ENCODE measurements at regions not wholly inside any gene's neighbourhood (a gene's known extent, or its start where the extent isn't known, plus 50 kb on each side); places are given as distances from the start of the nearest gene placed in this dataset.
"Not testable (repeated sequence)": the region's sequence is repeated elsewhere in the genome, so short reads cannot be mapped to it uniquely, and the experiment has no call there.

DNA sequence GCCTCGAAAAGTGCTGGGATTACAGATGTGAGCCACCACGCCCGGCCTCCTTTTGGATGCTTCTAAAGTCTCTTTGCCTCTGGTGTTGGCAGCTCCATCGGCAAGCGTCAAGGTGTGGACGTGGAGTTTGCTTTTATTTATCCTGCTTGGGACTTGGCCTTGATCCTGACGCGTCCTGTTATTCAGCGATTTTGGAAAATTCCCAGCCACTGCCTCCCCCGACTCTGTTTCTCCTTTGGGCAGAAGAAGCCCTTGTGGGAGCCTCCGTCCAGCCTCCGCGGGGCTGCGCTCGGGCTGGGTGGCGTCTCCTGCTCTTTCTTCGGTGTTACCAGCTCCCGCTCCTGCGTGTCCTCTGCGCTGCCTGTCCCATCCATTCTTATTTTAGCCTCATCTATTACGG is 151.7 kb downstream of the TMEM121 start:
- DNase-seq (ENCODE audit: low spot score) = not testable (repeated sequence)

DNA sequence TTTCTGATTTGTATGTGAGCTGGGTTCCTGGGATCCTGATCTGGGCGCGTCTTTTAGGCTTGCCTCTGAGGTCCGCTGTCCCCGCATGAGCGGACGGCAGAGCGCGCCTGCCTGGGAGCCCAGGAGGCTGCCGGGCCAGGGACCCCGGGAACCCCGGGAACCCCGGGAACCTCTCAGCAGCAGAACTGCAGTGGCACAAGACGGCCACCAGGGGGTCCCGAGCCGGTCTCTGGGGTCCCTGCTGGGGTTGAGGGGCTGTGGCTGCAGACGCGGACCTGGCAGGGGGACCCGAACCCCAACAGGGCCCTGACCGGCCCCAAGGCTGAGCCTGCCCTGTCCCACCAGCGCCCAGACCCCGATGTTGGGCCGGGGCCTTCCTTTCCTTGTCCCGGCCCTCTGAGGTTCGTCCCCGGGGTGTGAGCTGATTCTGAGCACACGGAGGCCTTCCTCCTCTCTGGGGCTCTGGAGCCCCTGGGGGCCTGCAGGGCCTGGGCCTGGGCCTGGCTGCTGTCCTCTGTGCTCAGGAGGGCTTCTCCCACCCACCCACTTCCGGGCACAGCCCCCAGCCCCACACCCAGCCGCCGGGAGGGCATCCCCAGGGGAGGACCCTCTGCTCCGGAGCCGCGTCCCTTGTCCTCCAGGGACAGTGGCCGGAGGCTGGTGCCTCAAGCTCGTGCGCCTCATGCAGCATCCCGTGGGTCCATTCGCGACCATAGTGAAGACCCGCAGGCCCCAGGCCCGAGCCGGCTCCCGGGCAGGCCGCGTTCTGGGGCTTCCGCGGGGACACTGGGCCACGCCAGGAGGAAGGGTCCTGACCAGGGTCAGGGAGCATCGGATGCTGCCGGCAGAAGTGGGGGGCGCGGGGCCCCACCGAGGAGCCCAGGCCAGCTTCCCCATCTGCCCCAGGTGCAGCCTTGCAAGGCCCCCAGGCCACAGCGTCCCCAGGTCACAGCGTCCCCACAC is 152.9 kb downstream of the TMEM121 start:
- not testable (repeated sequence) for DNase-seq (ENCODE audit: low spot score)

DNA sequence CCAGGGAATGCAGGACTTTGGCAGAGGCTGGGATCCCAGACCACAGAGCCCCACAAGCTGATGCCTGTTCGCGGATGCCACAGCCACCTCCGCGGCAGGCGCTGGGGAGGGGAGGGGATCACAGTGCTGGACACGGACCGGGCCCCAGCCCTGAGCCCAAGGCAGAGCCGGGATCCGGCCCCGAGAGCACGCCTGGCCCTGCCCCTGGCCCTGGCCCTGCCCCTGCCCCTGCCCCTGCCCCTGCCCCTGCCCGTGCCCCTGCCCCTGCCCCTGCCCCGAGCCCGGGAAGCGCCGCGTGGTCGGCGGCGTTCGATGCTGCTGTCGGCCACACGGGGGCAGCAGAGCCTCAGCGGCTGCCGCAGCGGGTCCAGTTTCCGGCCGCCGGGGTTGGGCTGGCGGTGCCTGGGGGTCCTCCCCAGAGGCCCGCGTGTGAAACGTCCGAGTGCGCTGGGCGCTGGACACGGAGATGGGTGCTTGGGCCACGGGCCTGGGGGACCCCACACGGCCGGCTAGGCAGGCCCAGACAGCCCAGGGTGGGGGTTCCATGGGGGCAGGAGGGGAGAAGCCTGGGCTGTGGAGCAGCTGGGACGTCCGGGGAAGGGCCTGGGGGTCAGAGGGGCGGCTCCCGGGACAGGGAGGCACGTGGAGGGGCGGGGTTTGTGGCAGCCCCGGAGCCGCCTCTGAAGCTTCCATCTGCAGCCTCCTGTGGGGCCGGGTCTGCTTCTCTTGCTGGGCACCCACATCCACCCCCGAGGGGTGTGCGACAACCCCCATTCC is 153.8 kb downstream of the TMEM121 start:
- DNase-seq (ENCODE audit: low spot score) = not testable (repeated sequence)

DNA sequence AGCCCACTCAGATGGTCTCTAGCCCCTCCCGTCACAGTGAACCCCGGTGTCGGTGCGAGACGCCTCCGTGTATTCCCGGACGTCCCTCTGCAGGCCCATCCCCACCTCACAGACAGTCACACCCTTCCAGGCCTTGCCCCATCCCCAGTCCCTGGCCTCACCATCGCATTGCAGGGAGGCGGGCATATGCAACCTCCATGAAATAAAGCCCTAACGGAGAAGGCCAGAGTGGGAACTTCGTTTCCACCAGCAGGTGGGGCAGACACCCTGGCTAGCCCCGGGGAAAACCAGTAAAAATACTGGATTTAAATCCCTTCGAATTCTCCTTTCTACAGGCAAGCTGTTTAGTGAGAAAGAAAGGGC is 154.3 kb downstream of the TMEM121 start:
- not testable (repeated sequence) for DNase-seq (ENCODE audit: low spot score)

GRCh38 chr14:105681606-105682185 is 155.3 kb downstream of the TMEM121 start:
- not testable (repeated sequence) for DNase-seq (ENCODE audit: low spot score)

GRCh38 chr14:105682442-105682841 is 156.1 kb downstream of the TMEM121 start:
- DNase-seq (ENCODE audit: low spot score) = not testable (repeated sequence)

DNA sequence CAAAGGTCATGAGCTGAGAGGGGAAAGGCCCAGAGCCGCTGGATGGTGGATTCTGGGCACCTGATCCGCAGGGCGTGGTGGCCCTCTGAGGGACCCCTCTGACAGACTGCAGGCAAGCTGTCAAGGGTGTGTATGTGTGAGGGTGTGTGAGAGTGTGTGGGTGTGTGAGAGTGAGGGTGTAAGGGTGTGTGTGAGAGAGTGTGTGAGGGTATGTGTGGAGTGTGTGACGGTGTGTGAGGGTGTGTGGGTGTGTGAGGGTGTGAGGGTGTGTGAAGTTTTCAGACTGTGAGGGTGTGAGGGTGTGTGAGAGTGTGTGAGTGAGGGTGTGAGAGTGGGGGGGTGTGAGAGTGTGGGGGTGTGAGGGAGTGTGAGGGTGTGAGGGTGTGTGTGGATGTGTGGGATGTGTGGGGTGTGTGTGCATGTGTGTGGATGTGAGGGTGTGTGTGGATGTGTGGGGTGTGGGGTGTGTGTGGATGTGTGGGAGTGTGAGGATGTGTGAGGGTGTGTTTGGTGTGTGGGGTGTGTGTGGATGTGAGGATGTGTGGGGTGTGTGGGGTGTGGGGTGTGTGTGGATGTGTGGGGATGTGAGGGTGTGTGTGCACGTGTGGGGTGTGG is 156.7 kb downstream of the TMEM121 start:
- no peak for DNase-seq (ENCODE audit: low spot score)

GRCh38 chr14:105684056-105684455 is 157.7 kb downstream of the TMEM121 start:
- DNase-seq (ENCODE audit: low spot score) = not testable (repeated sequence)

DNA sequence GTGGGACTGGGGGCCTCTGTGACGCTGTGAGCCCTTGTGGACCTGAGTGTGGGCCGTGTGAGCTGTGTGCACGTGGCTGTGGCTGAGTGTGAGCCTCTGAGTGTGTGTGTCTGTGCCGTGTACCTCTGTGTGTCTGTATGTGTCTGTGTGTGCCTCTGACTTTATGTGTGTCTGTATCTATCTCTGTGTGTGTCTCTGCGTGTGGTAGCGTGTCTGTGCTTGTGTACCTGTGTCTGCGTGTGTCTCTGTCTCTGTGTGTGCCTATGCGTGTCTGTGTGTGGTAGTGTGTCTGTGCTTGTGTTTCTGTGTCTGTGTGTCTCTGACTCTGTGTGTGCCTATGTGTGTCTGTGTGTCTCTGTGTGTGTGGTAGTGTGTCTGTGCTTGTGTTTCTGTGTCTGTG is 158.2 kb downstream of the TMEM121 start:
- DNase-seq (ENCODE audit: low spot score) = not testable (repeated sequence)

GRCh38 chr14:105685003-105685402 is 158.6 kb downstream of the TMEM121 start:
- no peak for DNase-seq (ENCODE audit: low spot score)

DNA sequence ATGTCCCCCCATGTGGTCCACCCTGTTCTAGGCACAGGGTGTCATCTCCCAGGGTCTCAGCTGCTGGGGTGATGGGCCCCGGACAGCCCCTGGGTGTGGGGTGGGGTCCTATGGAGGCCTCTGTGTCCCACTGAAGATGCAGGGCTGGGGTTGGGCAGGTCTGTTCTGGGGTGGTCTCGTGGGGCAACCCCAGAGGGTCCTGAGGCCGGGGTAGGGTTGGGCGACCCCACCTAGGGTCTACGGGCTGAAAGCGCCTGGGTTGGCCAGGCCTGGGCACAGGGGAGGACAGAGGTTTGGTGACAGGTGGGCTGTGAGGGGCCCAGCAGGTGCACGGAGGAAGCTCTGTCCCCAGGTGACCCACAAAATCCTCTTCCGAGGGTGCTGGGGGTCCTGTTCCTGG is 159.2 kb downstream of the TMEM121 start:
- not testable (repeated sequence) for DNase-seq (ENCODE audit: low spot score)

GRCh38 chr14:105686050-105686449 is 159.7 kb downstream of the TMEM121 start:
- not testable (repeated sequence) for DNase-seq (ENCODE audit: low spot score)

DNA sequence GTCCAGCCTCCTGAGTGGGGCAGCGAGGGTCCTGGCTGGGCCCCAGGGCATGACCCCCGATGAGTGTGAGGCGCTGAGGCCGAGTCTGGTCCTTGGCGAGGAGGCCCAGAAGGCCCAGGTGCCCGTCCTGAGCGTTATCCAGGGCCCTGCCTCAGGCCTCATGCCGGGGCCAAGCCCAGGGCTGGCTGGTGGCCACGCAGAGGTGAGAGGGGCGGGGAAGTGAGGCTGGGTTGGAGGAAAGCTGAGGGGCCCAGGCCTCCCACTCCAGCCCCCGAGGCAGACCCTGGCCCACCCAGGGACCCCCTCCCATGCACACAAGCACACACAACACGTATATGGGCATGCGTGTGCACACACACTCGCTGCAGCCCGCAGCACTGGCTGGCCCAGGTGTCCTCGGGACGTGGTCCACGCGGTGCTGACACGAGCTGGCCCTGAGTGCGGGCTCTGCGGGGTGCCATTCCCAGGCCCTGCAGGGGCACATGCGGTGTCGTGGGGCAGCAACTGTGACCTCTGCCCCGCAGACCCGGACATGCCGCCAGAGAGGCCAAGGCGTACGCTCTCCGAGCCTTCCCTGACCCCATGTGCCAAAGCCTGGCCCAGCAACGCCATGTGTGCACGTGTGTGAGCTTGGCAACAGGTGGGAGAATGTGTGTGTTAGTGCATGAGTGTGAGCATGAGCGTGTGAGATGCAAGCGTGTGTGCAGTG is 160.2 kb downstream of the TMEM121 start:
- not testable (repeated sequence) for DNase-seq (ENCODE audit: low spot score)

DNA sequence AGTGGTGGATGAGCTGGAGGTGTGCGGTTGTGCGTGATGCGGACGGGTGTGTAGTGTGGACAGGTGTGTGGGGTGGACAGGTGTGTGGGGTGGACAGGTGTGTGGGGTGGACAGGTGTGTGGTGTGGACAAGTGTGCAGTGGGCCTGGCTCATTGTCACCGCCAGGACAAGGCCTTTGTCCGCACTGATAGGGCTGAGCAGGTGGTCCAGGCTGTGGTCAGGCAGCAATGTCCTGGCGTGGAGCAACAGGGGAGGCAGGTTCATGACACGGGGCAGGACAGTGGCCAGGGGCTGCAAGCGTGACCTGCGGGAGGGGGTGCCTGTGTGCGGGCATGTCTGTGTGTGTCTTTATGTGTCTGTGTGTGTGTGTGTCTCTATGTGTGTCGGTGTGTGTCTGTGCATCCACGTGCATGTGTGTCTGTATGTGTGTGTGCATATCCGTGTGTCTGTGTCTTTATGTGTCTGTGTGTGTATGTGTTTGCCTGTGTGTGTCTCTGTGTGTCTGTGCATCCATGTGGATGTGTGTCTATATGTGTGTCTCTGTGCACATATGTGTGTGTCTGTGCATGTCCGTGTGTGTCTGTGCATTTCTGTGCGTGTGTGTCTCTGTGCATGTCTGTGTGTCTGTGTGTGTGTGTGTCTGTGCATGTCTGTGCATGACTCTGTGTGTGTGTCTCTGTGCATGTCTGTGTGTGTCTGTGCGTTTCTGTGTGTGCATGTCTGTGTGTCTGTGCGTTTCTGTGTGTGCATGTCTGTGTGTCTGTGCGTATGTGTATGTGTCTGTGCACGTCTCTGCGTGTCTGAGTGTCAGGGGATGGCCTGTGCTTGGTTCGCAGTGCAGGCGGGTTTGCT is 161.0 kb downstream of the TMEM121 start:
- not testable (repeated sequence) for DNase-seq (ENCODE audit: low spot score)

- peak; percentile 2 for DNase-seq (ENCODE audit: low spot score)
Observed at GRCh38 chr14:105688023-105688351, 161.6 kb downstream of the TMEM121 start.

DNA sequence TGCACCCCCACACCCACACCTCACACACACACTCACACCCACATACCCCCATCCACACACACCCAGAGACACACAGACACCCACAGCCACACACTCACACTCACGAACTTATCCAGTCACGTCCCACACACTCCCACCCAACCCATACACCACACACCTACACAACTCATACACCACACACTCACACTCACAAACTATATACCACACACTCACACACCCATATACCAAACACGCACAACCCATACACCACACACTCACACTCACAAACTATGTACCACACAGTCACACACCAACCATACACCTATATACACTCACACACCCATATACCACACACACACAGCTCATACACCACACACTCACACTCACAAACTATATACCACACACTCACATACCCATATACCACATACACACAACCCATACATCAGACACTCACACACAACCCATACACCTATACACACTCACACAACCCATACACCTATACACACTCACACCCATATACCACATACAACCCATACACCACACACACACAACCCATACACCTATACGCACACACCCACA is 162.4 kb downstream of the TMEM121 start:
- not testable (repeated sequence) for DNase-seq (ENCODE audit: low spot score)

GRCh38 chr14:105689722-105690121 is 163.3 kb downstream of the TMEM121 start:
- no peak for DNase-seq (ENCODE audit: low spot score)

- DNase-seq (ENCODE audit: low spot score) = no peak
Observed at GRCh38 chr14:105690671-105691070, 164.3 kb downstream of the TMEM121 start.

DNA sequence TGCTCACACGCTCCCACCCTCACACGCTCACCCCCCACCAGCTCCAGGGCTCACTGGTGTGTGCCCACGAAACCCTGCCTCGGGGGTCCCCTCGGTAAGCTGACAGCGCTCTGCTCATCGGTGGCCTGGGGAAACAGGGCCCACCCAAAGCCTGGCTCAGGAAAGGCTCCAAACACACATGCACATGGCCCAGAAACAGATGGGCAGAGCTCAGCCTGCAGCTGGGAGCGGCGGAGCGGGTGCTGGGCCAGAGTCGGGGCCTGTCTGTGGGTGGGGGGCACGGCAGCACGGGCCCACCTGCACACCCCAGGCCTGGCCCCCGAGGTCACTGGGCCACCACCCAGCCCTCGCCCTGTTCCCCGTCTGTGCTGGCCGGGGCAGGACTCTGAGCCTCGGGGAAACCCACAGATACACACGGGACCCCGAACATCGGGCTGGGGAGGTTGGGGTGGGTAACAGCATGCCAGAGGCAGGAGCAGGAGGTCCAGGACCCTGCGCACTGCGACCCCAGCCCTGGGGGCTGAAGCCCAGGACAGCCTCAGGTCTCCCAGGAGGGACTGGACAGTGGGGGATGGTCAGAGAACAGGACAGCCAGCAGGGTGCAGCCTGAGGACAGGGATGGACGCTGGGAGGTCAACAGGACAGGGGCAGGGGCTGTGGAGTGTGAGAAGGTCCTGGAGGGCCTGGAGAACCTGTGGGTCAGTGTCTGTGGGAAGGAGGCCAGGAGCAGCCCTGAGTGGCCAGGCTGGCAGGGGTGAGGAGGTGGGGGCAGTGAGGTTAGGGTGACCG is 165.1 kb downstream of the TMEM121 start:
- not testable (repeated sequence) for DNase-seq (ENCODE audit: low spot score)
